Activated CD8-positive, alpha-beta memory T cell treated with anti-CD3 and anti-CD28 coated beads, Interleukin-2, amount 10 ng/mL, durations not matched to agents 7 days and 5 days (primary cell): ENCODE measurements at regions not wholly inside any gene's neighbourhood (a gene's known extent, or its start where the extent isn't known, plus 50 kb on each side); places are given as distances from the start of the nearest gene placed in this dataset.

ENCODE experiments used
- ATAC-seq: fragments of 150-1000 bp; cut with Tn5 transposase; one replicate; pipeline ENCODE4 v1.10.0; 2021; ENCODE audit warnings: moderate library complexity
- CTCF ChIA-PET: fragments of 350-600 bp; sonication (Branson Sonifier 250); formaldehyde crosslinking; loops from one replicate; lab custom pipeline; 2021; ENCODE audit warnings: antibody characterized with exemption; lab: Charles Lee
- DNase-seq: peaks from one replicate; pipeline ENCODE4 v3.0.0-alpha.2; 2020
- H3K27ac Mint-ChIP-seq: one replicate; pipeline ENCODE4 v1.8.0; 2021; ENCODE audit warnings: mild to moderate bottlenecking, mixed read lengths
- H3K27me3 Mint-ChIP-seq: one replicate; pipeline ENCODE4 v1.8.0; 2021; ENCODE audit warnings: mixed read lengths
- H3K36me3 Mint-ChIP-seq: one replicate; pipeline ENCODE4 v1.8.0; 2021; ENCODE audit warnings: mild to moderate bottlenecking, mixed read lengths
- H3K4me1 Mint-ChIP-seq: one replicate; pipeline ENCODE4 v1.8.0; 2021; ENCODE audit warnings: mixed read lengths
- H3K4me3 Mint-ChIP-seq: one replicate; pipeline ENCODE4 v1.8.0; 2021; ENCODE audit warnings: mild to moderate bottlenecking, moderate library complexity, mixed read lengths
- H3K9me3 Mint-ChIP-seq: one replicate; pipeline ENCODE4 v1.8.0; 2022; ENCODE audit warnings: low read depth, mixed read lengths

DNA sequence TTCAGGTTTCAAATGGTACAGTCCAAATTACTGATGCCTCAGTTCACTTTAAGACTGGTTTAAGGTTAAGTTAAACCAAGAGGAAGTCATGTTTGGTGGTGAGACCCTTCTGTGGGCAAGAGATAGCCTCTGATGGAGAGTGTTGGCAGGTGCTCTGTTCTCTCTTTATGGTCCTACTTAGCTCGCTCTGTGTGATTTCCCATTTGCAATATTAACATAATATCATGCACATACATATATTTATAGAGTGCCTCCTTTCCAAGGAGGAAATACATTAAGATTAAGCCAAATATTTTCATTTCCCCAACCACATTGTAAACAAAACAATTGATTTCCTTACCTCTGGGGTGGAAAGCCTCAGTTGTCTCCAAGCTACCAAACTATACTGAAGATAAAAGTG is 222.4 kb downstream of the PIK3C3 start:
- no peak overlapping the region for H3K27ac Mint-ChIP-seq
- ATAC-seq (no peak), DNase-seq (no peak)
- no peaks in the 10 kb centered on the region for H3K36me3 Mint-ChIP-seq
- no peak overlapping the region for H3K4me3 Mint-ChIP-seq
- H3K4me1 Mint-ChIP-seq, result no peaks in the 10 kb centered on the region
- CTCF ChIA-PET, result no interaction called here
- H3K27me3 Mint-ChIP-seq, result peaks cover 2% of the 10 kb centered on the region
- no peaks in the 10 kb centered on the region for H3K9me3 Mint-ChIP-seq

DNA sequence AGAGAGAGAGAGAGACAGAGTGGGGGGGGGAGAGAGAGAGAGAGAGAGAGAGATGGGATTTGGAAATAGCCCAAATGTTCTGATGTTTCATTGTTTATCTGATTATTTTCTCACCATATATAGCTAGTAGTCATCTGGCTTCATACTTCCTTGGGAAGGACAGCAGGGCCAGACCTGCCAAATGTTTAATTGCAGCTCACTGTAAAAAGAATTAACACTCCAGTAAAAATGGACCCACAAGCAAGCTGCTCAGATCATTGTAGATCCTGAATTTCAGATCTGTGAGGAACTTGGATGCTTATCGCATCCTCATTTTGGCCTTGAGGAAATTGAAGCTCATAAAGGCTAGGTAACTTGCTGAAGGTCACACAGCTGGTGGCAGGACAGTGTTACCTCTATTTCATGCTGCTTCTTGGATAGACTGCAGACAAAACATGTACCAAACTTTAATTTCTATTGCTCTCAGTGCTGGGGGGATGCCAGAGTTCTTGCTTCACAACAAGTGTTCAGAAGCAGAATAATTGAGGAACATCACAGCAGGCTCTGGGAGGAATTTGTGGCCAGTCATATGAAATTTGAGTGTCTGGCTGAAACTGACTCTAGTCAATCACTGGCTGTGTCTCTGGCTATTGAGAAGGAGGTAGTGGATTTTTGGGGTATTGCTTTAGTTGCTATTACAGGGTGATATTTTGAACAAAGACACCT is 223.5 kb downstream of the PIK3C3 start:
- CTCF ChIA-PET, result no interaction called here
- Mint-ChIP-seq H3K4me3 (no peak overlapping the region), H3K4me1 (no peaks in the 10 kb centered on the region), H3K36me3 (no peaks in the 10 kb centered on the region), H3K27me3 (peaks cover 2% of the 10 kb centered on the region), H3K27ac (no peak overlapping the region), H3K9me3 (no peaks in the 10 kb centered on the region)
- no peak for ATAC-seq
- no peak for DNase-seq

DNA sequence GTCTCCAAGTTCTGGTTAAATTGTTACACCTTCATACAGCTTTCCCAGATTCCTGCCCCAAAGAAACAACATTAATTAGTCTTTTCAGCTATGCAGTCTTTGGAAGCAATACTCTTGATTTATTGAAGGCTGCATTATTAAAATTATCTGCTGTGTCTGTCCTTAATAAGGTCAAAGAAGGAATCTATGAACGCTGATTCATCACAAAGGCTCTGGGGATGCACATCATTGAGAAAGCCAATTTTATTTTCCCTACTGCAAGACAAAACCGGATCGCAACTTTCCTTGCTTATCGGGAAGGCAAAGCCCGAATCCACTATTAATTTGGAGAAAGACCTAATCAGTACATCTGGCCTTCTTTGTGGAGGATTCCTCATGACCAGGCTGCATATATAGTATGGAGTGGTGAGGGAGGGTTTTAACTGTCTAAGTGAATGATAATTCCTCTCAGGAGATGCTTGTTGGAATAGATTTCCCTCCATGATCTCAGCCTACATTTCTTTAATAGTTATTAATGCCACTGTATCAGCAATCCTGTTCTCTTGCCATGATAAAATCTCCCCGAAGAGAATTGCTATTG is 224.6 kb downstream of the PIK3C3 start:
- no peak overlapping the region for H3K4me3 Mint-ChIP-seq
- H3K4me1 Mint-ChIP-seq, result no peaks in the 10 kb centered on the region
- H3K27ac Mint-ChIP-seq, result no peak overlapping the region
- H3K9me3 Mint-ChIP-seq, result no peaks in the 10 kb centered on the region
- no peaks in the 10 kb centered on the region for H3K36me3 Mint-ChIP-seq
- DNase-seq, result no peak
- no peak for ATAC-seq
- CTCF ChIA-PET, result no interaction called here
- H3K27me3 Mint-ChIP-seq, result peaks cover 2% of the 10 kb centered on the region

DNA sequence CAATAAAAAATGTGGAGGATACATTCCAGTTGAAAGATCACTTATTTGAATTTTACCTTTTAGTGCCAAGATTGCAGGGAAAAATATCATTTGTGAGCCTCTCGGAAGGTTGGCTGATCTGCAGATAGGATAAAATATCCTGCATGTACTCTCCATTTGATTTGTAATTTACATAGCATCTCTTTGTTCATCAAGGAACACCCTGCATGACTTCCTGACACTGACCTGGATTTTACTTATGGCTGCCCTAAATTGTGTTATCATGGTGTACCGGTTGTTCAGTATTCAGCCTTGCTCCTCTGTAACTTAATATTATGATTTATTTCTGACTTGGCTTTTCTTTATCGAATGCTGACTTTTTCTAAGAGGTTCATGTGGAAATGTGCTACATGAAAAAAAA is 226.4 kb downstream of the PIK3C3 start:
- ATAC-seq, result no peak
- H3K27ac Mint-ChIP-seq, result no peak overlapping the region

DNA sequence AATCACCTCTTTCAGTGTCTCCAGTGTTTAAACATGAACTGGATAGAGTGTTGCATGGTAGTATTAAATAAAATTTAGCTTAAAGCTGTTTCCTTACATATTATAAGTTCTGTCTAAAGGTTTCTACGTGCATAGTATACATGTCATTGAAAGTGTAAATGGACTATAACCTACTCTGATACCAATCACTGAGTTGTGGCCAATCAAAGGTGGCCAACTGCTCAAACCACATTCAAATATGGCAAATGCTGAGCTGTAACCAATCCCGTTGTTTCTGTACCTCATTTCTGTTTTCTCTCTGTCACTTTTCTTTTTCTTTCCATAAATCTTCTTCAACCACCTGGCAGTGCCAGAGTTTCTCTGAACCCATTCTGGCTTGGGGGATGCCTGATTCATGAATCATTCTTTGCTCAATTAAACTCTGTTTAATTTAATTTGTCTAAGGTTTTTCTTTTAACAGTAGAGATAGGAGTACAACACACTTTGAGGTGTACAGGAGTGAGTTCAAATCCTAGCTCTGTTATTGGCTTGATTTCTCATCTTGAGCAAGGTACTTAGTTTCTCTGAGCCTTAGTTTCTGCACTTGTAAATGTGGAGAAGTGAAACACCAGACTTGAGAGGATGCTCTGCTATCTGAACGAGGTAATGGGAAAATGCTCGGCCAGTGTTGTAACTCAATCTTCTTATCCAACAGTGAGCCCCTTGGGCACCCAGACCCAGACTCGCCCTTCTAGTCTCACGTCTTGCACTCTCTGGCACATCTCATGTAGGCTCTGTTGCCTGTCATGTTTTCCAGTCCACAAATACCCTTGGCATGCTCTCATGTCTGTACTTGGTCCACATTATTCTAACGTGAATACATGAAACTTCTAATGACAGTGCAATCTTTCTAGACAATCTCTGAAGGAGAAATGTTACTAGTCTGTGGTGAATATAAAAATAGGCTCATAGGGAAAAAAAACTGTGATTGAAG is 228.0 kb downstream of the PIK3C3 start:
- no peak for DNase-seq
- no peak overlapping the region for H3K4me3 Mint-ChIP-seq
- no peak overlapping the region for H3K27ac Mint-ChIP-seq
- CTCF ChIA-PET, result no interaction called here
- no peak for ATAC-seq
- H3K4me1 Mint-ChIP-seq, result no peaks in the 10 kb centered on the region
- no peaks in the 10 kb centered on the region for H3K9me3 Mint-ChIP-seq
- H3K36me3 Mint-ChIP-seq, result no peaks in the 10 kb centered on the region
- peaks cover 2% of the 10 kb centered on the region for H3K27me3 Mint-ChIP-seq

More for the DNA sequence above, 226.4 kb downstream of the PIK3C3 start:
- CTCF ChIA-PET, result no interaction called here
- H3K4me1 Mint-ChIP-seq, result no peaks in the 10 kb centered on the region
- no peak overlapping the region for H3K4me3 Mint-ChIP-seq
- no peaks in the 10 kb centered on the region for H3K36me3 Mint-ChIP-seq
- no peaks in the 10 kb centered on the region for H3K9me3 Mint-ChIP-seq
- peaks cover 2% of the 10 kb centered on the region for H3K27me3 Mint-ChIP-seq
- DNase-seq, result no peak

DNA sequence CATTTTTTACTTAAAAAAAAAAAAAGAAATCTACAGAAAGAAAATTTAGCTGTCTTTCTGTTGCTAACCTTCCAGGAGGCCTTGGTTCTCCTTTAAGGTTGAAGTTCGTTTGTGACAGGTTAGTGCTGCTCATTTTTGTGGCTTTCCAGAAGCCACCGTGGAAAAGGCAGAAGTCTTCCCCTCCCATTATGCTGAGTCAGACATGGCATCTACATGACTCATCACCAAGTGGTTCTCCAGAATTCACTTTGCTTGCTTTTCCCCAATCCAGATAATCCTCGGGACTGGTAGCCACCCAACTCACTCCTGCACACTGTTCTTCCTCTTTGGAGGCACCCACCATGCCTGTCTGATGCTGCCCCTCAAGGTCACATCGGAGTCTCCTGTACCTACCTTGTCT is 228.7 kb downstream of the PIK3C3 start:
- H3K4me3 Mint-ChIP-seq, result no peak overlapping the region
- no peaks in the 10 kb centered on the region for H3K36me3 Mint-ChIP-seq
- DNase-seq, result no peak
- ATAC-seq, result no peak
- H3K4me1 Mint-ChIP-seq, result no peaks in the 10 kb centered on the region
- no peaks in the 10 kb centered on the region for H3K9me3 Mint-ChIP-seq
- peaks cover 2% of the 10 kb centered on the region for H3K27me3 Mint-ChIP-seq
- CTCF ChIA-PET, result interaction anchor here (0.7 kb wide), 1 partner anchor 854 kb away, joined by 3 read pairs; no protein-coding TSS in a partner anchor
- H3K27ac Mint-ChIP-seq, result no peak overlapping the region

DNA sequence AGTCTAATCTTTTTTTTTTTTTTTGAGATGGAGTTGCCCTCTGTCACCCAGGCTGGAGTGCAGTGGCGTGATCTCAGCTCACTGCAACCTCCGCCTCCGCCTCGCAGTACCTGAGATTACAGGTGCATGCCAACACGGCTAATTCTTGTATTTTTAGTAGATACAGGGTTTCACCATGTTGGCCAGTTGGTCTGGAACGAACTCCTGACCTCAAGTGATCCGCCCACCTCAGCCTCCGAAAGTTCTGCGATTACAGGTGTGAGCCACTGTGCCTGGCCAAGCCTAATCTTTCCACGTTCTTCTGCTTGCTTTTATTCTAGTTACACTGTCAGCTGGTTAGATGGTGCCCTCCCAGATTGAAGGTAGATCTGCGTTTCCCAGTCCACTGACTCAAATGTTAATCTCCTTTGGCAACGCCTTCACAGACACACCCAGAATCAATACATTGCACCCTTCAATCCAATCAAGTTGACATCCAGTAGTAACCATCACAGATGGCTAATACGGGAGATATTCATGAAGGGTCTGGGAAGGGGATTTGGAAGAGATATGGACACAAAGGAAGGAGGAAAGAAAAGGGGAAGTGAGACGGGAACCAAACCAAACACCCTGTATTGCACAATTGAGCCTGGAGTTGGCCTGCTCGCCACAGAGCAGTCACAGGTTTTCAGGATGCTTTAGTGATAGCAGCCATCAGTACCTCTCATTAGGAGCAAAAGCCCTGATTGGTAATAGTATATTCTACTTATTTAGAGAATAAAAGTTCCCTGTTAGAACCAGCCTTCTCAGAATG is 229.8 kb downstream of the PIK3C3 start:
- Mint-ChIP-seq H3K27me3 (peaks cover 2% of the 10 kb centered on the region), H3K36me3 (no peaks in the 10 kb centered on the region), H3K9me3 (no peaks in the 10 kb centered on the region), H3K4me1 (no peaks in the 10 kb centered on the region), H3K4me3 (no peak overlapping the region), H3K27ac (no peak overlapping the region)
- CTCF ChIA-PET, result no interaction called here
- ATAC-seq, result no peak
- no peak for DNase-seq

DNA sequence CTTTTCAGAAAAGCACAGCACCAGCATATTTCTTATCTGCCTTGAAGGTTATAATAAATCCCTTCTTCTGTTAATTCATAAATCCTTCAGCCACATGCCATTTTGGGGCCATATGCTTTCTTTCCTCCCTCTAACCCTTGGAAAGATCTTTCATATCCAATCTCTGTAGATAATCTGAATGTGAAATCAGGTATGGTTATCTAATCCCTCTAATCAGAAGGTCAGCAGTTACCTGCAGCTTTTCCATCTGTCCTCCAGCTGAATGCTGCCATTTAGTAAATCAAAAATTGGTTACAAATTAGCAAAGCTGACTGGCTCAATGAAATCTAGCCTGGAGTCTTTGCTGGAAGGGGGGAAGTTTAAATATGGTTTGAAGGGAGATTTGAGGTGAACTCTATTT is 230.5 kb downstream of the PIK3C3 start:
- Mint-ChIP-seq H3K36me3 (no peaks in the 10 kb centered on the region), H3K27ac (no peak overlapping the region), H3K4me3 (no peak overlapping the region), H3K4me1 (no peaks in the 10 kb centered on the region), H3K9me3 (no peaks in the 10 kb centered on the region), H3K27me3 (peaks cover 2% of the 10 kb centered on the region)
- ATAC-seq, result no peak
- DNase-seq, result no peak
- CTCF ChIA-PET, result no interaction called here

DNA sequence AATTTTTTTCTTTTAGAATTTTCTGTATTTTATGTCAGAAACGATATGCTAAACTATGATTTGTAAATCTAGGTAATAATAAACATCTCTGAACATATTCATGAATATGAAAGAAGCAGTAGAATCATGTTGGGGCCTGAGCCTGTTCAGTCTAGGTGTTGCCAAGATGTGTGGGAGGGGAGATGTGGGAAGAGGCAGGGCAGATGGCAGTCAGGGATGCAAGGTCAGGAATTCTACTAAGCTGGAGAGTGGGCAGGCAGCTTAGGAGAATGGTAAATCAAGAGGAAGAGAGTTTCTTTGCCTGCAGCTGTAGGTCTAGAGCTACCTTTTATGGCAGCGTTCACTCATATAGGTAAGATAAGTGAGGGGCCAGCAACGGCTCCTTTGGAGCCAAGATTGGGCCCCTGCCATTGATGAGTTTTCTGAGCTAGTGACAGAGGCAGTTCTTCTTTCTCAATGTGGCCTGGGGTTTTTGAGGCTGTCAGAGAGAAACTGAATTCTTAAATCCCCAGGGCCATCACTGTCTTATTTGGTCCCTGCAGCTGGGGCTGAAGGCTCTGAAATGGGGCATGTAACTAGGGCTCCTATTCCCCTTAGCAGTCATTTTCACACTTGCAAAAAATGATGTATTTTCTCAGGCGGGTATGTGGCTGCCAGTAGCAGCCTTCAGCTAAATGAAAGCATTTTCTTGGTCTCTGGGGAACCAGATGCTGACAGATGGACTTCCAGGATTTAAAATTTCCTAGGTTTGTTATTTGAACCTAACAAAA is 232.8 kb downstream of the PIK3C3 start:
- no peak overlapping the region for H3K4me3 Mint-ChIP-seq
- H3K36me3 Mint-ChIP-seq, result no peaks in the 10 kb centered on the region
- no peaks in the 10 kb centered on the region for H3K9me3 Mint-ChIP-seq
- CTCF ChIA-PET, result no interaction called here
- no peaks in the 10 kb centered on the region for H3K4me1 Mint-ChIP-seq
- no peaks in the 10 kb centered on the region for H3K27me3 Mint-ChIP-seq
- DNase-seq (no peak), ATAC-seq (no peak)
- no peak overlapping the region for H3K27ac Mint-ChIP-seq

DNA sequence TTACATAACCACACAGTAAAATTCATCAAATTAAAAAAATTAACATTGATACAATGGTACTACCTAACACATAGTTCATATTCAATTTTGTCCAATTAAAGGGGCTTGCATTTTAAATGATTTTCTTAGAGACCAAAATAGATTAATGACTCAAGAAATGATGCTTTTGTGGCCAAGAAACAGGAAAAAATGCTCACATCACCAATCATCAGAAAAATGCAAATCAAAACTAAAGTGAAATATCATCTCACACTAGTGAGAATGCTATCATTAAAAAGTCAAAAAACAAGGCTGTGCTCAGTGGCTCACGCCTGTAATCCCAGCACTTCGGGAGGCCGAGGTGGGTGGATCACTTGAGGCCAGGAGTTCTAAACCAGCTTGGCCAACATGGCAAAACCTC is 235.6 kb downstream of the PIK3C3 start:
- no peak for ATAC-seq
- CTCF ChIA-PET, result no interaction called here
- H3K27ac Mint-ChIP-seq, result no peak overlapping the region
- no peak for DNase-seq
- H3K4me1 Mint-ChIP-seq, result no peaks in the 10 kb centered on the region
- H3K36me3 Mint-ChIP-seq, result no peaks in the 10 kb centered on the region
- peaks cover 3% of the 10 kb centered on the region for H3K27me3 Mint-ChIP-seq
- no peak overlapping the region for H3K4me3 Mint-ChIP-seq
- no peaks in the 10 kb centered on the region for H3K9me3 Mint-ChIP-seq

DNA sequence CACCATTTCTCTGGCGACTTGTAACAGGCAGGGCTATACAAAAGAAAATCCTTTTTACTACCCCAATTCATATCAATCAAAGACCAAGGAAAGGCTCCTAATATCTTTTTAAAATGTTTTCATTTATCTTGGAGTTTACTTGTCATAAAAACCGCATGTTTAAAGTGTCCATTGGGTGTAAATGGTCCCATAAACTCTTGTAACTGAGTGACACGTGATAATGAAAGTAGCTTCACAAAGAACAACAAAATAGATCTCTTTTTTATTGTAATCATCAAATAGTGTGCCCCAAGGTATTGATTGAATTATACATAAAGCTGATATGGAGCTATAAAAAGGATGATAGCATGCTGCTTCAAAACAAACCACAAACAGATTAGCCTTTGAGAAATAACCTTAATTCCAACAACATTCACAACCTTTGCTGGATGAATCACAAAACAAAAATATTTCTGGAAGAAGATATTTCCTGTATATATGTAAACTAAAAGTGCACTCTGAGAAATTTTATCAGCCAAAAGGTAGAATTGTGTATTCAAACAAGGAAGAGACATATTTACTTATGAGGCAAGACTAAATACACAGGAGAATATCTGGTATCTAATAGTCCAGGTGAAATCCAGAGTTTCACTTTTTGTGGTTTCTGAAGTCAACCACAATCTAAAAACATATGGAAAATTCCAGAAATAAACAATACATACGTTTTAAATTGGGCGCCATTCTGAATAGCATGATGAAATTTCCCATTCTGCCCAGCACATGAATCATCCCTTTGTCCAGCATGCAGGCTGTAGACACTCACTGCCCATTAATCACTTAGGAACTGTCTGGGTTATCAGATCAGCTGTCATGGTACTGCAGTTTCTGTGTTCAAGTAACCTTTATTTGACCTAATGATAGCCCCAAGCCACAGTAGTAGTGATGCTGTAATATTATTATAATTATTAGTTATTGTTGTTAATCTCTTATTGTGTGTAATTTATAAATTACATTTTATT is 237.5 kb downstream of the PIK3C3 start:
- Mint-ChIP-seq H3K4me3 (no peak overlapping the region), H3K9me3 (no peaks in the 10 kb centered on the region), H3K4me1 (no peaks in the 10 kb centered on the region), H3K36me3 (no peaks in the 10 kb centered on the region), H3K27ac (no peak overlapping the region), H3K27me3 (peaks cover 5% of the 10 kb centered on the region)
- ATAC-seq (no peak), DNase-seq (no peak)
- CTCF ChIA-PET, result interaction anchor here (0.9 kb wide), 1 partner anchor 16 kb away, joined by 3 read pairs; no protein-coding TSS in a partner anchor

DNA sequence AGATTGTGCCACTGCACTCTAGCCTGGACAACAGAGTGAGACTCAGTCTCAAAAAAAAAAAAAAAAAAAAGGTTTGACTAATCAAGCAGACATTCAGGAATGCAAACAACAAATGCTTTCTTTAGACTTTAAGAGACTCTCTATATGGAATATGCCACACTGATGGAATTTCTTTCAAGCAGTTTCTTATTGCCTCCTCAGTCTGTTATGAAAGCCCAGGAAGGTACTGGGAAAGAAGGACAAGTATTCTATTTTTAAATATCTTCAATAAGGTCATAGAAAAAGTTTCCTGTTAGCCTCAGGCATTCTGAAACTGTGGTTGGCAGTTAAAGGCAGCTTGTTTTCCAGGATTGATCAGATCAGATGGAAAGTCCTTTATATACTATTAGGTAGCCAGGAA is 241.6 kb downstream of the PIK3C3 start:
- Mint-ChIP-seq H3K9me3 (no peaks in the 10 kb centered on the region), H3K36me3 (no peaks in the 10 kb centered on the region), H3K4me3 (no peak overlapping the region), H3K4me1 (no peaks in the 10 kb centered on the region), H3K27me3 (peaks cover 5% of the 10 kb centered on the region), H3K27ac (no peak overlapping the region)
- CTCF ChIA-PET, result no interaction called here
- ATAC-seq, result no peak
- no peak for DNase-seq
